ENCODE measurements at regions not wholly inside any gene's neighbourhood (a gene's known extent, or its start where the extent isn't known, plus 50 kb on each side); places are given as distances from the start of the nearest gene placed in this dataset.

- in situ Hi-C loops (cut with HindIII; ENCODE audit: low sequenced_read_pairs), result no loop called here
These were observed 159.9 kb upstream of the STARD13 start for GRCh38 chr13:33445476-33445875.

GRCh38 chr13:33446821-33447725, 161.5 kb upstream of the STARD13 start:
- in situ Hi-C loops (cut with HindIII; ENCODE audit: low sequenced_read_pairs), result no loop called here
- DNase-seq (ENCODE audit: low read depth, low spot score), result no peak
- no peak for TF ChIP-seq CTCF (IDR thresholded peaks at IDR 0.05; ENCODE audit: low read depth, low read length)
- no peak overlapping the region for H3K4me3 ChIP-seq (ENCODE audit: low read depth, low read length)

More at GRCh38 chr13:33445476-33445875, 159.9 kb upstream of the STARD13 start:
- no peak for TF ChIP-seq CTCF (IDR thresholded peaks at IDR 0.05; ENCODE audit: low read depth, low read length)
- no peak overlapping the region for H3K4me3 ChIP-seq (ENCODE audit: low read depth, low read length)
- DNase-seq (ENCODE audit: low read depth, low spot score), result no peak

GRCh38 chr13:33448889-33449288, 163.3 kb upstream of the STARD13 start:
- H3K4me3 ChIP-seq (ENCODE audit: low read depth, low read length), result no peak overlapping the region
- no peak for DNase-seq (ENCODE audit: low read depth, low spot score)
- in situ Hi-C loops (cut with HindIII; ENCODE audit: low sequenced_read_pairs), result no loop called here
- TF ChIP-seq CTCF (IDR thresholded peaks at IDR 0.05; ENCODE audit: low read depth, low read length), result no peak

- DNase-seq (ENCODE audit: low read depth, low spot score), result no peak
- H3K4me3 ChIP-seq (ENCODE audit: low read depth, low read length), result no peak overlapping the region
- in situ Hi-C loops (cut with HindIII; ENCODE audit: low sequenced_read_pairs), result no loop called here
- no peak for TF ChIP-seq CTCF (IDR thresholded peaks at IDR 0.05; ENCODE audit: low read depth, low read length)
These were observed 165.6 kb upstream of the STARD13 start for GRCh38 chr13:33450956-33451709.

GRCh38 chr13:33452873-33453517, 167.4 kb upstream of the STARD13 start:
- TF ChIP-seq CTCF (IDR thresholded peaks at IDR 0.05; ENCODE audit: low read depth, low read length), result no peak
- no peak for DNase-seq (ENCODE audit: low read depth, low spot score)
- in situ Hi-C loops (cut with HindIII; ENCODE audit: low sequenced_read_pairs), result no loop called here
- no peak overlapping the region for H3K4me3 ChIP-seq (ENCODE audit: low read depth, low read length)

- TF ChIP-seq CTCF (IDR thresholded peaks at IDR 0.05; ENCODE audit: low read depth, low read length), result no peak
- no peak overlapping the region for H3K4me3 ChIP-seq (ENCODE audit: low read depth, low read length)
- in situ Hi-C loops (cut with HindIII; ENCODE audit: low sequenced_read_pairs), result no loop called here
- DNase-seq (ENCODE audit: low read depth, low spot score), result peak; percentile 38
These were observed 168.4 kb upstream of the STARD13 start for GRCh38 chr13:33453936-33454335.

Data from astrocyte of the spinal cord (primary cell).